Amygdala (tissue), 56 donors: ENCODE measurements at regions not wholly inside any gene's neighbourhood (a gene's known extent, or its start where the extent isn't known, plus 50 kb on each side); places are given as distances from the start of the nearest gene placed in this dataset.

Experiments
- DNase-seq, 56 donors: peaks; one replicate each; lab custom pipeline; 2025; lab: John Stamatoyannopoulos, UW

GRCh38 chr15:47213883-47214282, 503.4 kb upstream of the SEMA6D start:
- DNase-seq: no peak

- no peak for DNase-seq
Observed at GRCh38 chr15:47218295-47218694, 499.0 kb upstream of the SEMA6D start.

GRCh38 chr15:47244361-47244760, 472.9 kb upstream of the SEMA6D start:
- DNase-seq: no peak

DNA sequence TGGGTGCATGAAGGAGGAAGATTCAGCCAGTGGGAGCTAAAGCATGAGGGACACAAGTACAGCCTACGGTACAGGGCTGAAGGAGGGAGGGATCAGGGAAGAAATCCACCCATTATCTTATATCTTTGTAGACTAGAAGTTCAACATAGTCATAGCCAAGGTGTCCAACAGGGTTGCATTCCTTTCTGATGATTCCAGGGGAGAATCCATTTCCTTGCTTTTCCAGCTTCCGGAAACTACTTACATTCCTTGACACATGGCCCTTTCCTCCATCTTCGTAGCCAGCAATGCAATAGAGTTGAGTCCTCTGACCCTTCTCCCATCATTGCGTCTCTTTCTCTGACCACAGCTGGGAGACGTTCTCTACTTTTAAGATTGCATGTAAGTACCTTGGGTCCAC, 471.0 kb upstream of the SEMA6D start:
- DNase-seq: no peak

GRCh38 chr15:47258521-47258920, 458.8 kb upstream of the SEMA6D start:
- DNase-seq: no peak

DNA sequence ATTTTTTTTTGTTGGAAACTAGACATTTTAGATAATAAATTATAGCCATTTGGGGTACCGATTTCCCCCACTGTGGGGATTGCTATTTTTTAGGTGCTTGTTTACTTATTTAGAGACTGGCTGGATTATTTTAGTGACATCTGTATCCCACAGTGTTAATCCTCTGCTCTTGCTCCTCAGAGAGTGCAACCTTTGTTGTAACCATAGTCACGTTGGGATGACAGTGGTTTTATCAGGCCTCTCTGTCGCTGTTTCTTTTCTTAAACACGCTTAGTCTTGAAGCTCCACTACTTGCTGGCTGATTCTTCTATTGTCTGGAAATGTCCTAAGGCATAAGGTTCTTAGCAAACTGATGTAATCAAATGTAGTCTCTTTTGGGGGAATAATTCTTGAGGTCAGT, 451.6 kb upstream of the SEMA6D start:
- no peak for DNase-seq

GRCh38 chr15:47266566-47266965, 450.7 kb upstream of the SEMA6D start:
- DNase-seq: no peak

GRCh38 chr15:47273864-47274263, 443.4 kb upstream of the SEMA6D start:
- DNase-seq: no peak

DNA sequence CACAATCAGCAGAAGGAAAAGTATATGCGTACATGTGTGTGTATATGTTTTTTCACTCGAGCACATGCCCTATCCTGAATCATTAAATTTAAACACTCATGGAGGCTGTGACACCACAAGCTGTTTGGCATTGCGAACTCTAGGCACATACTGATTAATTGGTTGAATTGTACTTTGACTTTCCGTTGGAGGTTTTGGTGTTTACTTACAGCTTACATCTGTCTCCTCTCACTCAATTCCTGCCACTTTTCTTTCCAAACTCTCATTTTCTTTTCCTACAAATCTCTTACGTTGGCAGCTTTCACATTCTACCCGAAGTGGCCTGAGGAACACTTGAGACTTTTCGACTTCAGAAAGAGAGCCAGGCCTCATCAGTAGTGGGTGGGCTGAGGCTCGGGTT, 434.1 kb upstream of the SEMA6D start:
- no peak for DNase-seq

DNA sequence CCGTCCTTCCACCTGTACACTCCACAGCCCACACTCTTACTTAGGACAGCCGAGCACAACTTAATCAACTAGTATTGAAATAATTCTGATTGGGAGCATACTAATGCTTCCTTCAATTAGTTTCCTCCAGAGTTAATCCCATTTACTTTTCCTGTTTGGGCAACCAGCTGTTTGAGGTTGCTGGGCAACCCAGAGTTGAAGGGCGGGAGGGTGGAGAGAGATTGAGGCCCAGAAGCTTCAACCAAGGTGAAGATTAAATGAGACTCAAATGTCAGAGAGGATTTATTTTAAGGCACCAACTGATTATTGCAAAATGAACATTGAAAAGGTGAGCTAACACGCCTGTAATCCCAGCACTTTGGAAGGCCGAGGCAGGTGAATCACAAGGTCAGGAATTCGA, 428.5 kb upstream of the SEMA6D start:
- DNase-seq: no peak

DNA sequence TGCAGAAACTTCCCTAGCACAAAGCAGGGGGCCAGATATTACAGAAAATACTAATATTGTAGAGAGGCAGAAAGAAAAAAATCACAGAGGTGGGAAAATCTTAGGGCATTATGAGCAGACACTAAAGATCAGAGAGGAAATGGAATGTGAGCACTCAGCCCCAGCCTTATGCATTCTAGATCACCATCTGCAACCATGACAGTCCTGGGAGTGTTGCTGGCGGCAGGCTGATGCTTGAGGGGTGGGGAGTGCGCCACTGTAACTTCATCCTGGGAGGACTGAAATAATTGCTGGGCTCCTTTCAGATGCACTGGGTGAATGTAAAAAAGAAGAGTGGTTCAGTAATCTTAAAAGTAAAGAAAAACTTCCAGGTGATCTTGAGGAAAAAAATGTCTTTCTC, 427.6 kb upstream of the SEMA6D start:
- no peak for DNase-seq

GRCh38 chr15:47291767-47292166, 425.5 kb upstream of the SEMA6D start:
- no peak for DNase-seq

GRCh38 chr15:47292638-47293190, 424.6 kb upstream of the SEMA6D start:
- DNase-seq: no peak

- DNase-seq: peak in 11 of 56 donors; percentile 2 to 31 (median 7)
Observed at GRCh38 chr15:47293466-47294162, 423.7 kb upstream of the SEMA6D start.

DNA sequence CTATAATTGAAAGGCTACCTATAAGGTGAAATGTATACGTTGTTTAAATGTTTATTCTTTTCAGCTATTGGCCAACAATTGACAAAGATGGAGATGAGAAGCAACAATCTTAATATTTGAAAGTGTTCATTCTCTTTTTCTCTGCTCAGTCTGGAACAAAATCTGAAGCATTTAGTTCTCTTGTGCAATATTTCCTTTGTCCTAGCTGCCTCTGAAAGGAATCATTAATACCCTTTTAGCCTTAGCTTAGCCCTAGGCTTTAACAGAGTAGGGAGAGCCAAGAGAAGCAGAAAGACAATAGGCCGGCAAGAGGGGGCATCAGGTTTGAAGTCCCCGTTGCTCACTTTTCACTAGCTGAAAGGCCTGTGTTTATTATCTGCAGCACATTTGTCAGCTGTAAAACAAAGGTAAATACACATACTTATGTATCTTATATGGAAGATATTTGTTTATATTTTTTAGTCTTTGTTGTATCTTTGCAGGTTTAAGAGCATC, 422.5 kb upstream of the SEMA6D start:
- no peak for DNase-seq

DNA sequence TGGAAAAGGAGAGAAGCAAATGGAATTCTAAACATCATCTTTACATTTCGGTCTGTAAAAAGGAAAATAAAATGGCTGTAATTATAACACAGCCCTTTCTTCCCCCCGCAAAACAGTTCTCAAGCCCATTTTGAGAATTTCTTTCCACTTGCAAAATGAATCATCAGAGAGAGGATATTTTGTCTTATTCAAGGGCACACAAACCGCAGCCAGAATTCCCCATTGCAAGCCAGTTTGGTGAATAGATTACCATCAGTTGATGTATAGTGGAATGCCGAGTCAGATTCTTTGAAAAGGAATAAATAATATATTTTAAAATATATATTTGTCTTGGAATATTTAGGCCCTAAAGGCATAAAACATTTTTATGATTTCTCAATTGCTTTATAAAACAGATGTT, 420.4 kb upstream of the SEMA6D start:
- DNase-seq: no peak

DNA sequence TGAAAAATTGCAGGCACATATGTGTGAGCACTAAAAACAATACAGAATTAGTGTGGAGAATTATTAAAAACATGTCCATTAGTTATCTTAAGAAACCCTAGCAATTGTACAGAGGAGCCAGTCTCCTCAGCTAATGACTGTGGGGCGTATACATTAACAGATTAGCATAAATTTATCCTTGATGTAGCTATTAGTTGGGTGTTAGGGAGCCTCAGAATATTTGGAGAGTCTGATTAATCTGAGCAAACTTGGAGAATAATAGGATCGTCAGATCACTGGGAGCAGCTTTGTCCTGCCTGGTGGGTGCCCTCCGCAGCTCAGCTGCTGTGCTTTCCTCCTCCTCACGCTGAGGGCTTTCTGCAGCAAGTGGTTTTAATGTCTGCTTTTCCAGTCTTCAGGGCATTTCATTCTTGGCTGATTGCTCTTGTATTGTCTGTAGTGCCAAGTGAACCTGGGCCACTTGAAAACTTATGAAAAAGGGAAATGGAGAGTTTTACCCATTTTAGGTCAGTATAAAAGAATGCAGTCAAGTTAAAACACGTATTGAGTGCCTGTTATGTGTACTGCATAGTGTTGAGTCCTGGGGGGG, 417.4 kb upstream of the SEMA6D start:
- DNase-seq: no peak

DNA sequence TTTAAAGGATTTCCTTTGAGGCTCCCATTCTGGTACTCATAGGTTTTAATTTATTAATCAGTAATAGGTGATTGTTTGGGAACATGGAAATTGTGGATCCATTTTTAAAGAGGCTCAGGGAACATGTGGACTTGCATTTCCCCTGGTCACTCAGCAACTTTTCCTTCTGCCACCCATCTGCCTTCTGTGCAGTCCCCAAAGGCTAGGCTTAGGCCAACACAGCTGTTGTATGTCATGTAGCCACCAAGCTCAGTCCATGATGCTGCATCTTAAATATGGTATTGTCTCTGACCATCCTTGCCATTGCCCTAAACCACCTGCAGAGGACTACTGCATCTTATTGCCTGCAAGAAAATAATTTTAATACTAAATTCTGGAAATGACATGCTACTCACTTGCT, 416.7 kb upstream of the SEMA6D start:
- no peak for DNase-seq

DNA sequence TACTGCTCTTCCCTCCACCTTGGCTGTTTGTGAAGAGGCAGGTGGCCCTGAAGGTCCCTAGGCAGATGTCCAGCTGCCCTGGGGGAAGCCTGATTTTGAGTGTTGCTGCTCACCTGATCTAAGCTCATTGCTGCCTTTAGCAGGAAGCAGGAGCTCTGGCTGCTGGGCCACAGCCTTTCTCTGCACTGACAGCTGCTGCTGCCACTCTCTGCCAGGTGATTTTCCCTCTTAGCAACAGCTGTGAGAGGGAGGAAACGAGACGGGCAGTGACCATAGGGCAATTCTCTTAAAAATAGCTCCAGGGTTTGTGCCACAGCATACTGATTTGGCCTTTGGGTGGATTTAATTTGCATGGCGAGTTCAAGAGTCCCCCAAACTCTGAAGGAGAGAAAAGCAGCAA, 415.8 kb upstream of the SEMA6D start:
- DNase-seq: peak in 1 of 56 donors; percentile 0

GRCh38 chr15:47304656-47305055, 412.6 kb upstream of the SEMA6D start:
- no peak for DNase-seq

DNA sequence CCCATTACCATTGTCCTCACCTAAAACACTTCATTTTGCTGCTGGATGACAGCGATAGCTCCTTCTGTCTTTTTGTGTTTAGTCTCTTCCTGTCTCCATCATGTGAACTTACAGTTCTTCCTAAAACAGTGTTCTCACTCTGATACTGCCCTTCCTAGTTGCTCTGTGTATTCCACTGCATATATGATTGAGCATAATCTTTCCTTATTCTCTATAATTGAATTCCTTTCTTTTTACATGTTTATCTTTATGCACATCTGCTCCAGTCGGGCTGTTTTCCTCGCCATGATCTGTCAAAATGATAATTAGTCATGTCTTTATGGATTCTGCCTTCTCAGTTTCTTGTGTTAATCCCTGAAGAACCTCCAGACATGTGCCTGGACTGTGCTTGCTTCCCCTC, 405.1 kb upstream of the SEMA6D start:
- no peak for DNase-seq
